ENCODE measurements at regions not wholly inside any gene's neighbourhood (a gene's known extent, or its start where the extent isn't known, plus 50 kb on each side); places are given as distances from the start of the nearest gene placed in this dataset.
"Not testable (repeated sequence)": the region's sequence is repeated elsewhere in the genome, so short reads cannot be mapped to it uniquely, and the experiment has no call there.

- not testable (repeated sequence) for TF ChIP-seq REST (tag by site-specific recombination; IDR thresholded peaks at IDR 0.05); ZNF423 (tag by site-specific recombination; IDR thresholded peaks at IDR 0.05); CTCF (tag by site-specific recombination; IDR thresholded peaks at IDR 0.05); SETDB1 (IDR thresholded peaks at IDR 0.05; ENCODE audit: insufficient read length, low read length); ZBTB20 (tag by site-specific recombination; IDR thresholded peaks at IDR 0.05); SP2 (tag by site-specific recombination; IDR thresholded peaks at IDR 0.05); ZNF416 (tag by site-specific recombination; IDR thresholded peaks at IDR 0.05); YY1 (tag by site-specific recombination; IDR thresholded peaks at IDR 0.05); ZBTB7A (tag by site-specific recombination; IDR thresholded peaks at IDR 0.05; ENCODE audit: low read depth); ZNF529 (tag by site-specific recombination; IDR thresholded peaks at IDR 0.05; ENCODE audit: insufficient replicate concordance); TSHZ1 (tag by site-specific recombination; IDR thresholded peaks at IDR 0.05; ENCODE audit: borderline replicate concordance); ZNF155 (tag by site-specific recombination; IDR thresholded peaks at IDR 0.05); ZNF274 (IDR thresholded peaks at IDR 0.05; ENCODE audit: low read length); ZNF274 (tag by site-specific recombination; IDR thresholded peaks at IDR 0.05; ENCODE audit: borderline replicate concordance)
Measured at GRCh38 chr6:60944803-60945202, 1341.2 kb downstream of the KHDRBS2 start.

Data from HEK293 (cell line).